H9 (cell line): ENCODE measurements at regions not wholly inside any gene's neighbourhood (a gene's known extent, or its start where the extent isn't known, plus 50 kb on each side); places are given as distances from the start of the nearest gene placed in this dataset.

Experiments used
- DNase-seq: peaks from one replicate; pipeline ENCODE4 v3.0.0-alpha.2; 2017
- H2AFZ ChIP-seq: one replicate; pipeline ENCODE4 v1.6.1; 2013; ENCODE audit warnings: mild to moderate bottlenecking, low read length, control low read depth, moderate library complexity
- H2AK5ac ChIP-seq: 2 replicates; pipeline ENCODE4 v1.6.1; 2013; ENCODE audit warnings: low read length, control low read depth, mixed read lengths; ENCODE audit not compliant: insufficient read length
- H2BK120ac ChIP-seq: one replicate; pipeline ENCODE4 v1.6.1; 2013; ENCODE audit warnings: low read depth, mild to moderate bottlenecking, low read length, control low read depth, inconsistent platforms; ENCODE audit not compliant: poor library complexity, severe bottlenecking
- H2BK12ac ChIP-seq: 2 replicates; pipeline ENCODE4 v1.6.1; 2013; ENCODE audit warnings: low read length, control low read depth, mixed read lengths, low read depth; ENCODE audit not compliant: insufficient read length
- H2BK15ac ChIP-seq: 2 replicates; pipeline ENCODE4 v1.6.1; 2013; ENCODE audit warnings: low read depth, low read length, control low read depth
- H2BK20ac ChIP-seq: one replicate; pipeline ENCODE4 v1.6.1; 2013; ENCODE audit warnings: low read depth, mild to moderate bottlenecking, low read length, control low read depth, inconsistent platforms; ENCODE audit not compliant: poor library complexity, severe bottlenecking
- H2BK5ac ChIP-seq: 2 replicates; pipeline ENCODE4 v1.6.1; 2013; ENCODE audit warnings: low read length, control low read depth, mixed read lengths; ENCODE audit not compliant: insufficient read length
- H3K14ac ChIP-seq: 2 replicates; pipeline ENCODE4 v1.6.1; 2013; ENCODE audit warnings: low read length, control low read depth; ENCODE audit not compliant: insufficient read depth
- H3K18ac ChIP-seq: 2 replicates; pipeline ENCODE4 v1.6.1; 2013; ENCODE audit warnings: low read depth, mild to moderate bottlenecking, mixed read lengths, low read length, control low read depth; ENCODE audit not compliant: insufficient read length
- H3K23ac ChIP-seq: 2 replicates; pipeline ENCODE4 v1.6.1; 2013; ENCODE audit warnings: low read length, control low read depth, mixed read lengths, low read depth; ENCODE audit not compliant: insufficient read length
- H3K23me2 ChIP-seq: 2 replicates; pipeline ENCODE4 v1.6.1; 2013; ENCODE audit warnings: low read depth, mild to moderate bottlenecking, mixed read lengths, low read length, control low read depth; ENCODE audit not compliant: insufficient read length, poor library complexity, severe bottlenecking
- H3K27ac ChIP-seq: 2 replicates; pipeline ENCODE4 v1.5.1; 2013; ENCODE audit warnings: low read length, control low read depth, mixed read lengths, low read depth; ENCODE audit not compliant: insufficient read length
- H3K27me3 ChIP-seq: 2 replicates; pipeline ENCODE4 v1.6.1; 2013; ENCODE audit warnings: low read length, control low read depth, inconsistent platforms; ENCODE audit not compliant: insufficient read depth
- H3K4ac ChIP-seq: 2 replicates; pipeline ENCODE4 v1.6.1; 2013; ENCODE audit warnings: low read depth, mild to moderate bottlenecking, control low read depth, inconsistent platforms, low read length, moderate library complexity
- H3K4me1 ChIP-seq: 2 replicates; pipeline ENCODE4 v1.6.1; 2013; ENCODE audit warnings: low read length, control low read depth, inconsistent platforms; ENCODE audit not compliant: insufficient read depth
- H3K4me2 ChIP-seq: 2 replicates; pipeline ENCODE4 v1.6.1; 2013; ENCODE audit warnings: low read length, control low read depth, mixed read lengths; ENCODE audit not compliant: insufficient read length, insufficient read depth
- H3K56ac ChIP-seq: 2 replicates; pipeline ENCODE4 v1.6.1; 2013; ENCODE audit warnings: low read depth, mild to moderate bottlenecking, mixed read lengths, low read length, control low read depth; ENCODE audit not compliant: insufficient read length
- H3K79me1 ChIP-seq: 2 replicates; pipeline ENCODE4 v1.6.1; 2013; ENCODE audit warnings: low read depth, mild to moderate bottlenecking, moderate library complexity, low read length, control low read depth, inconsistent platforms; ENCODE audit not compliant: insufficient read depth, poor library complexity, severe bottlenecking
- H3K79me2 ChIP-seq: 2 replicates; pipeline ENCODE4 v1.6.1; 2013; ENCODE audit warnings: low read length, control low read depth, inconsistent platforms; ENCODE audit not compliant: insufficient read depth
- H3K9ac ChIP-seq: 2 replicates; pipeline ENCODE4 v1.6.1; 2013; ENCODE audit warnings: low read length, control low read depth, mixed read lengths; ENCODE audit not compliant: insufficient read length; ENCODE audit errors: extremely low read depth
- H3K9me3 ChIP-seq: one replicate; pipeline ENCODE4 v1.6.1; 2013; ENCODE audit warnings: low read depth, low read length, inconsistent platforms; ENCODE audit not compliant: control insufficient read depth
- H3T11ph ChIP-seq: one replicate; pipeline ENCODE4 v1.6.1; 2013; ENCODE audit warnings: mild to moderate bottlenecking, low read length, control low read depth, inconsistent platforms
- H4K20me1 ChIP-seq: one replicate; pipeline ENCODE4 v1.6.1; 2013; ENCODE audit not compliant: control insufficient read depth, insufficient read length, insufficient read depth
- H4K5ac ChIP-seq: 2 replicates; pipeline ENCODE4 v1.6.1; 2013; ENCODE audit warnings: low read depth, mild to moderate bottlenecking, mixed read lengths, low read length, control low read depth; ENCODE audit not compliant: insufficient read length
- H4K8ac ChIP-seq: replicated peaks from 2 replicates; pipeline ENCODE4 v1.6.1; 2013; ENCODE audit warnings: low read length, control low read depth, mixed read lengths, low read depth; ENCODE audit not compliant: insufficient read length
- H4K91ac ChIP-seq: 2 replicates; pipeline ENCODE4 v1.6.1; 2013; ENCODE audit warnings: low read depth, mild to moderate bottlenecking, moderate library complexity, mixed read lengths, low read length, control low read depth; ENCODE audit not compliant: insufficient read length
- H3K27ac Mint-ChIP-seq, 3 experiments: 2 replicates in 2 of 3; 3 replicates in 1 of 3; pipeline ENCODE4 v1.8.0; 2020 to 2021; ENCODE audit warnings: mixed read lengths in 3 of 3, mild to moderate bottlenecking in 1 of 3, moderate library complexity in 1 of 3
- H3K27me3 Mint-ChIP-seq: 2 replicates; pipeline ENCODE4 v1.8.0; 2021; ENCODE audit warnings: low read depth, mild to moderate bottlenecking, moderate library complexity, mixed read lengths
- H3K36me3 Mint-ChIP-seq, 3 experiments: 2 replicates in 2 of 3; 3 replicates in 1 of 3; pipeline ENCODE4 v1.8.0; 2020 to 2021; ENCODE audit warnings: low read depth in 3 of 3, mixed read lengths in 3 of 3; ENCODE audit not compliant: insufficient read depth in 1 of 3
- H3K4me1 Mint-ChIP-seq, 2 experiments: 2 replicates each; pipeline ENCODE4 v1.8.0; 2020; ENCODE audit warnings: mixed read lengths in 2 of 2
- H3K4me3 Mint-ChIP-seq, 2 experiments: 2 replicates in 1 of 2; 3 replicates in 1 of 2; pipeline ENCODE4 v1.8.0; 2020 to 2021; ENCODE audit warnings: mild to moderate bottlenecking in 2 of 2, mixed read lengths in 2 of 2, moderate library complexity in 1 of 2
- H3K9me3 Mint-ChIP-seq, 2 experiments: 2 replicates in 1 of 2; 3 replicates in 1 of 2; pipeline ENCODE4 v1.8.0; 2020; ENCODE audit warnings: mild to moderate bottlenecking in 2 of 2, mixed read lengths in 2 of 2, moderate library complexity in 1 of 2
- WGBS: extraction: QIAGEN DNeasy Blood & Tissue Kit; methylation state at CpG from one replicate; pipeline ENCODE4 v1.1.7; 2013; ENCODE audit warnings: missing lambda C conversion rate, low lambda C conversion rate, mixed read lengths; ENCODE audit not compliant: insufficient read length; ENCODE audit errors: extremely low coverage; 5-methylcytosine and 5-hydroxymethylcytosine counted together
- TF ChIP-seq, protein P1 (sequence below): fragments of 200-600 bp; sonication (generic); conservative IDR thresholded peaks from 3 replicates; pipeline ENCODE4 v1.8.0; 2021; ENCODE audit warnings: antibody characterized with exemption, mild to moderate bottlenecking

- H3K27ac Mint-ChIP-seq, result no peak overlapping the region
- no peak overlapping the region for H2BK12ac ChIP-seq
- no peak overlapping the region for H3K9ac ChIP-seq
- H3K4me2 ChIP-seq, result no peak overlapping the region
- H3K27ac ChIP-seq, result no peak overlapping the region
- H4K20me1 ChIP-seq, result no peaks in the 10 kb centered on the region
- H3K4me1 ChIP-seq, result no peaks in the 10 kb centered on the region
- peaks cover 14 to 15% of the 10 kb centered on the region in 2 experiments for H3K4me1 Mint-ChIP-seq
- no peak overlapping the region for H2BK15ac ChIP-seq
- H3K23ac ChIP-seq, result no peak overlapping the region
- H3K4me3 Mint-ChIP-seq, result no peak overlapping the region
- no peaks in the 10 kb centered on the region for H3K9me3 Mint-ChIP-seq
- H3K56ac ChIP-seq, result no peak overlapping the region
- H3K4ac ChIP-seq, result no peak overlapping the region
- WGBS, result no CpG with 5 or more reads among the region's 8 CpGs
- no peaks in the 10 kb centered on the region for H3K36me3 Mint-ChIP-seq
- H3K27me3 Mint-ChIP-seq, result no peaks in the 10 kb centered on the region; the same call in 1 of the 2 replicates
- no peak overlapping the region for H2BK120ac ChIP-seq
- no peaks in the 10 kb centered on the region for H3K9me3 ChIP-seq
- no peak overlapping the region for H3T11ph ChIP-seq
- H2AK5ac ChIP-seq, result no peak overlapping the region
- no peak overlapping the region for H2BK20ac ChIP-seq
- H3K14ac ChIP-seq, result no peak overlapping the region
- H3K23me2 ChIP-seq, result no peaks in the 10 kb centered on the region
- no peak overlapping the region for H4K8ac ChIP-seq
- no peak for DNase-seq
- TF ChIP-seq, protein P1, sequence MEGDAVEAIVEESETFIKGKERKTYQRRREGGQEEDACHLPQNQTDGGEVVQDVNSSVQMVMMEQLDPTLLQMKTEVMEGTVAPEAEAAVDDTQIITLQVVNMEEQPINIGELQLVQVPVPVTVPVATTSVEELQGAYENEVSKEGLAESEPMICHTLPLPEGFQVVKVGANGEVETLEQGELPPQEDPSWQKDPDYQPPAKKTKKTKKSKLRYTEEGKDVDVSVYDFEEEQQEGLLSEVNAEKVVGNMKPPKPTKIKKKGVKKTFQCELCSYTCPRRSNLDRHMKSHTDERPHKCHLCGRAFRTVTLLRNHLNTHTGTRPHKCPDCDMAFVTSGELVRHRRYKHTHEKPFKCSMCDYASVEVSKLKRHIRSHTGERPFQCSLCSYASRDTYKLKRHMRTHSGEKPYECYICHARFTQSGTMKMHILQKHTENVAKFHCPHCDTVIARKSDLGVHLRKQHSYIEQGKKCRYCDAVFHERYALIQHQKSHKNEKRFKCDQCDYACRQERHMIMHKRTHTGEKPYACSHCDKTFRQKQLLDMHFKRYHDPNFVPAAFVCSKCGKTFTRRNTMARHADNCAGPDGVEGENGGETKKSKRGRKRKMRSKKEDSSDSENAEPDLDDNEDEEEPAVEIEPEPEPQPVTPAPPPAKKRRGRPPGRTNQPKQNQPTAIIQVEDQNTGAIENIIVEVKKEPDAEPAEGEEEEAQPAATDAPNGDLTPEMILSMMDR, result no peak
- H3K79me1 ChIP-seq, result no peaks in the 10 kb centered on the region
- no peak overlapping the region for H3K18ac ChIP-seq
- no peak overlapping the region for H2AFZ ChIP-seq
- H3K79me2 ChIP-seq, result no peaks in the 10 kb centered on the region
- H4K5ac ChIP-seq, result no peak overlapping the region
- no peaks in the 10 kb centered on the region for H3K27me3 ChIP-seq
- H2BK5ac ChIP-seq, result no peak overlapping the region
- H4K91ac ChIP-seq, result no peak overlapping the region
Measured at GRCh38 chr13:44857736-44858135, 131.5 kb downstream of the NUFIP1 start.
